ENCODE measurements at regions not wholly inside any gene's neighbourhood (a gene's known extent, or its start where the extent isn't known, plus 50 kb on each side); places are given as distances from the start of the nearest gene placed in this dataset.

DNA sequence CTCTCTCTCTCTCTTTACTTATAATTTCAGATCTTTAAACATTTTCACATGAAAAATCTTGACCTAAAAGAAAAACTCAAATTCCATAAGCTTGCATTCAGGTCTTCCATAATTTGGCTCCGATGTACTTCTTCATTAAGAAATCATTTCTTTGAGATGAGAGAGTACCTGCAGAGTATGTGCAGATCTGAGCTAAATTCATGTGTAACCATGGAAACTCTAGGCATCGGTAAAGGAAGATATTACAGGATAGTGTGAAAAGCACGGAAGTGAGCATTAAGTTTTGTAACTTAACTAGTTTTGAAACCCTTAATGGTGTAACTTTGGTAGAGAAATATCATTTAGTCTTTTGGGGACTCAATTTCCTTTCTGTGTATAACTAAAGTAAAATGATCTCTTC, 295.9 kb upstream of the SOX4 start:
- no peak for DNase-seq (ENCODE audit: low read depth in 1 of 2, low spot score in 1 of 2)
- no peak for TF ChIP-seq POLR2AphosphoS5 (IDR thresholded peaks at IDR 0.05; ENCODE audit: low read depth)
- no peak for TF ChIP-seq GABPA (IDR thresholded peaks at IDR 0.05; ENCODE audit: low read depth)
- TF ChIP-seq, protein P1, sequence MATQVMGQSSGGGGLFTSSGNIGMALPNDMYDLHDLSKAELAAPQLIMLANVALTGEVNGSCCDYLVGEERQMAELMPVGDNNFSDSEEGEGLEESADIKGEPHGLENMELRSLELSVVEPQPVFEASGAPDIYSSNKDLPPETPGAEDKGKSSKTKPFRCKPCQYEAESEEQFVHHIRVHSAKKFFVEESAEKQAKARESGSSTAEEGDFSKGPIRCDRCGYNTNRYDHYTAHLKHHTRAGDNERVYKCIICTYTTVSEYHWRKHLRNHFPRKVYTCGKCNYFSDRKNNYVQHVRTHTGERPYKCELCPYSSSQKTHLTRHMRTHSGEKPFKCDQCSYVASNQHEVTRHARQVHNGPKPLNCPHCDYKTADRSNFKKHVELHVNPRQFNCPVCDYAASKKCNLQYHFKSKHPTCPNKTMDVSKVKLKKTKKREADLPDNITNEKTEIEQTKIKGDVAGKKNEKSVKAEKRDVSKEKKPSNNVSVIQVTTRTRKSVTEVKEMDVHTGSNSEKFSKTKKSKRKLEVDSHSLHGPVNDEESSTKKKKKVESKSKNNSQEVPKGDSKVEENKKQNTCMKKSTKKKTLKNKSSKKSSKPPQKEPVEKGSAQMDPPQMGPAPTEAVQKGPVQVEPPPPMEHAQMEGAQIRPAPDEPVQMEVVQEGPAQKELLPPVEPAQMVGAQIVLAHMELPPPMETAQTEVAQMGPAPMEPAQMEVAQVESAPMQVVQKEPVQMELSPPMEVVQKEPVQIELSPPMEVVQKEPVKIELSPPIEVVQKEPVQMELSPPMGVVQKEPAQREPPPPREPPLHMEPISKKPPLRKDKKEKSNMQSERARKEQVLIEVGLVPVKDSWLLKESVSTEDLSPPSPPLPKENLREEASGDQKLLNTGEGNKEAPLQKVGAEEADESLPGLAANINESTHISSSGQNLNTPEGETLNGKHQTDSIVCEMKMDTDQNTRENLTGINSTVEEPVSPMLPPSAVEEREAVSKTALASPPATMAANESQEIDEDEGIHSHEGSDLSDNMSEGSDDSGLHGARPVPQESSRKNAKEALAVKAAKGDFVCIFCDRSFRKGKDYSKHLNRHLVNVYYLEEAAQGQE (IDR thresholded peaks at IDR 0.05; ENCODE audit: insufficient replicate concordance, low read depth) = no peak
- TF ChIP-seq, protein P2, sequence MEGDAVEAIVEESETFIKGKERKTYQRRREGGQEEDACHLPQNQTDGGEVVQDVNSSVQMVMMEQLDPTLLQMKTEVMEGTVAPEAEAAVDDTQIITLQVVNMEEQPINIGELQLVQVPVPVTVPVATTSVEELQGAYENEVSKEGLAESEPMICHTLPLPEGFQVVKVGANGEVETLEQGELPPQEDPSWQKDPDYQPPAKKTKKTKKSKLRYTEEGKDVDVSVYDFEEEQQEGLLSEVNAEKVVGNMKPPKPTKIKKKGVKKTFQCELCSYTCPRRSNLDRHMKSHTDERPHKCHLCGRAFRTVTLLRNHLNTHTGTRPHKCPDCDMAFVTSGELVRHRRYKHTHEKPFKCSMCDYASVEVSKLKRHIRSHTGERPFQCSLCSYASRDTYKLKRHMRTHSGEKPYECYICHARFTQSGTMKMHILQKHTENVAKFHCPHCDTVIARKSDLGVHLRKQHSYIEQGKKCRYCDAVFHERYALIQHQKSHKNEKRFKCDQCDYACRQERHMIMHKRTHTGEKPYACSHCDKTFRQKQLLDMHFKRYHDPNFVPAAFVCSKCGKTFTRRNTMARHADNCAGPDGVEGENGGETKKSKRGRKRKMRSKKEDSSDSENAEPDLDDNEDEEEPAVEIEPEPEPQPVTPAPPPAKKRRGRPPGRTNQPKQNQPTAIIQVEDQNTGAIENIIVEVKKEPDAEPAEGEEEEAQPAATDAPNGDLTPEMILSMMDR (IDR thresholded peaks at IDR 0.05; ENCODE audit: insufficient read depth, low read length) = no peak
- TF ChIP-seq SPI1 (IDR thresholded peaks at IDR 0.05; ENCODE audit: borderline replicate concordance, low read depth) = no peak
- Histone ChIP-seq H3K4me3 (replicated peaks; ENCODE audit: insufficient read depth, low read length) (no peak overlapping the region), H3K27me3 (ENCODE audit: insufficient read depth, poor library complexity, severe bottlenecking) (no peaks in the 10 kb centered on the region), H3K27ac (replicated peaks) (no peak overlapping the region)

DNA sequence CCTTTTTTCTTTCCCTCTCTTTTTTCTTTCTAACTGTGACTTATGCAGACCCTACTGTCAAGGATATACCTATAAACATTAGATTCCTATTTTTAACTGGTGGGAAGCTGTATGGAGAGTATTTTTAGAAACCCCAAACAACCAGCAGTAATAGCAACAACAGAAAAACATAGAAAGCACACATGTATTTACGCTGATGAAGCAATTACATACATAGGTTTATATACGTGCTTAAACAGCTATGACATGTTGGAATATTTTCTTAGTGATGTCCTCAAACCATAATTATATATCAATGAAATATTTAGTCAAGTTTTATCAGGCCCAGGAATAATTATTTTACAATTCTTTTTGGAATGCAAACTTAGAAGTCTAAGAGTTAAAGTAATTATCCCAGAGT, 294.3 kb upstream of the SOX4 start:
- Histone ChIP-seq H3K27me3 (ENCODE audit: insufficient read depth, poor library complexity, severe bottlenecking) (no peaks in the 10 kb centered on the region), H3K4me3 (replicated peaks; ENCODE audit: insufficient read depth, low read length) (no peak overlapping the region), H3K27ac (replicated peaks) (no peak overlapping the region)
- DNase-seq (ENCODE audit: low read depth in 1 of 2, low spot score in 1 of 2) = no peak
- TF ChIP-seq, protein P2 (IDR thresholded peaks at IDR 0.05; ENCODE audit: insufficient read depth, low read length) = no peak
- no peak for TF ChIP-seq POLR2AphosphoS5 (IDR thresholded peaks at IDR 0.05; ENCODE audit: low read depth)
- TF ChIP-seq, protein P1 (IDR thresholded peaks at IDR 0.05; ENCODE audit: insufficient replicate concordance, low read depth) = no peak
- no peak for TF ChIP-seq GABPA (IDR thresholded peaks at IDR 0.05; ENCODE audit: low read depth)
- no peak for TF ChIP-seq SPI1 (IDR thresholded peaks at IDR 0.05; ENCODE audit: borderline replicate concordance, low read depth)

DNA sequence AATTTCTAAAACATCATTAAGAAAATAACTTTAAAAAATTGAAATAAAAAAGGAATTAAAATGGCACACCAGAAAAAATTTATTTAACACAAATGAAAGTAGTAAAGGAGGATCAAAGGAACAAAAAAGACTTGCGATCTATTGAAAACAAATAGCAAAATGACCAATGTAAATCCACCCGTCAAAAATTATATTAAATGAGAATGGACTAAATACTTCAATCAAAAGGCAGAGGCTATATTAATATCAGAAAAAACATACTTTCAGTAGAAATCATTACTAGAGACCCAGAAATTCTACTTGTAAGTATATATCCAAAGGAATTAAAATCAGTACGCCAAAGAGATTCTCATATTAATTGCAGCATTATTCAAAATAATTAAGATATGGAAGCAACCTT, 293.1 kb upstream of the SOX4 start:
- TF ChIP-seq POLR2AphosphoS5 (IDR thresholded peaks at IDR 0.05; ENCODE audit: low read depth) (no peak), SPI1 (IDR thresholded peaks at IDR 0.05; ENCODE audit: borderline replicate concordance, low read depth) (no peak), GABPA (IDR thresholded peaks at IDR 0.05; ENCODE audit: low read depth) (no peak)
- TF ChIP-seq, protein P1 (IDR thresholded peaks at IDR 0.05; ENCODE audit: insufficient replicate concordance, low read depth) = no peak
- TF ChIP-seq, protein P2 (IDR thresholded peaks at IDR 0.05; ENCODE audit: insufficient read depth, low read length) = no peak
- no peak overlapping the region for H3K27ac ChIP-seq (replicated peaks)

More for the DNA sequence above, 293.1 kb upstream of the SOX4 start:
- no peak for DNase-seq (ENCODE audit: low read depth in 1 of 2, low spot score in 1 of 2)
- H3K4me3 ChIP-seq (replicated peaks; ENCODE audit: insufficient read depth, low read length) = no peak overlapping the region
- H3K27me3 ChIP-seq (ENCODE audit: insufficient read depth, poor library complexity, severe bottlenecking) = no peaks in the 10 kb centered on the region

Data from HL-60 (cell line).